Psoas muscle (tissue), 7 donors: ENCODE measurements at regions not wholly inside any gene's neighbourhood (a gene's known extent, or its start where the extent isn't known, plus 50 kb on each side); places are given as distances from the start of the nearest gene placed in this dataset.

Experiments used
- ATAC-seq, 4 donors: fragments of 200-7000 bp; cut with Tn5 transposase; one replicate each; pipeline ENCODE4 v1.9.1; 2020; ENCODE audit warnings: moderate library complexity in 3 of 4, mild to moderate bottlenecking in 2 of 4
- DNase-seq, 2 donors: peaks; one replicate each; pipeline ENCODE4 v3.0.0-alpha.2; 2020
- H3K27ac ChIP-seq: fragments of 200-600 bp; one replicate; pipeline ENCODE4 v1.8.0; 2022
- H3K27me3 ChIP-seq, 3 donors: fragments of 200-600 bp in 1 of 3; one replicate each; pipeline versions ENCODE4 v1.6.1 to v1.8.0; 2013 to 2022; ENCODE audit warnings: low read length in 2 of 3, mild to moderate bottlenecking in 2 of 3, moderate library complexity in 1 of 3; ENCODE audit not compliant: insufficient read depth in 3 of 3
- H3K36me3 ChIP-seq, 2 donors: fragments of 200-600 bp in 1 of 2; one replicate each; pipeline versions ENCODE4 v1.6.1 to v1.8.0; 2013 to 2022; ENCODE audit warnings: low read depth in 1 of 2, mild to moderate bottlenecking in 1 of 2, moderate library complexity in 1 of 2; ENCODE audit not compliant: insufficient read depth in 1 of 2
- H3K4me1 ChIP-seq: fragments of 200-600 bp; one replicate; pipeline ENCODE4 v1.8.0; 2022
- H3K4me3 ChIP-seq: fragments of 200-600 bp; one replicate; pipeline ENCODE4 v1.8.0; 2022; ENCODE audit warnings: mild to moderate bottlenecking
- H3K9me3 ChIP-seq: fragments of 200-600 bp; one replicate; pipeline ENCODE4 v1.8.0; 2022
- WGBS, 3 donors: extraction: QIAGEN DNeasy Blood & Tissue Kit; methylation state at CpG; one replicate each; pipeline versions ENCODE4 v1.1.6 to v1.1.7; 2013; 5-methylcytosine and 5-hydroxymethylcytosine counted together
- intact Hi-C, 2 donors: fragments of 100-400 bp; cut with DNase I; formaldehyde crosslinking; loops; one replicate each; pipeline versions ENCODE4 v1.11.0 to v1.14.2; 2022
- TF ChIP-seq, protein P1 (sequence below): fragments of 200-600 bp; IDR thresholded peaks from one replicate; pipeline ENCODE4 v1.8.0; 2022; ENCODE audit warnings: antibody characterized with exemption
- donor health status: healthy with polysubstance abuse.
- donor health status: DM: no; HTN: no; CAD: no; lungs with moderate emphysema.
- donor health status: Bipolar disorder and iron deficiency.
- donor health status: healthy.
- donor health status: DM: yes; HTN: yes; CAD: no.
- donor health status: DM: no; HTN: no; CAD: no.
- donor health status: DM: yes; HTN: yes; CAD: no.

DNA sequence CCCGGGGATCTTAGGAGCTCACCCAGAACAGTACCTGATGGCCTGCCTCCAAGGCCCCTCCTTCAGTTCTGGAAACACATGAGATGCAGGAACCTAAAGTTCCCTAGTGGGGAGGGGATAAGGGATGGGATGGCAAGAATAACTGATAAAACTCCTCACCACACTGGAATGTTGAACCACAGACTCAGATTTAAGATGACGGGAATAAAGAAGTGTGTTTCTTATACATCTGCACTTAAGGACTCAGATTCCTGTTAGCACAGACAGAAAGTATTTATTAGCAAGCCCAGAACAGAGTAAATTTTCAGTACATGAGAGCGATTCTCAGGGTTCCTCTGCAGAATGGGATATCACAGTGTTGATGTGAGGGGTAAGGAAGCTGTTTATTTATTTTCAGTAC lies 245.2 kb downstream of the TLE3 start:
- intact Hi-C loops, result no loop called here
- H3K27me3 ChIP-seq, result peaks cover 0 to 2% (median 0%) of the 10 kb centered on the region in 3 donors
- no peak overlapping the region for H3K4me3 ChIP-seq
- H3K4me1 ChIP-seq, result peaks cover 7% of the 10 kb centered on the region
- WGBS, 3 donors, result 93 to 95% (median 94%) methylated on average over 3 of the region's 3 CpGs
- TF ChIP-seq, protein P1, sequence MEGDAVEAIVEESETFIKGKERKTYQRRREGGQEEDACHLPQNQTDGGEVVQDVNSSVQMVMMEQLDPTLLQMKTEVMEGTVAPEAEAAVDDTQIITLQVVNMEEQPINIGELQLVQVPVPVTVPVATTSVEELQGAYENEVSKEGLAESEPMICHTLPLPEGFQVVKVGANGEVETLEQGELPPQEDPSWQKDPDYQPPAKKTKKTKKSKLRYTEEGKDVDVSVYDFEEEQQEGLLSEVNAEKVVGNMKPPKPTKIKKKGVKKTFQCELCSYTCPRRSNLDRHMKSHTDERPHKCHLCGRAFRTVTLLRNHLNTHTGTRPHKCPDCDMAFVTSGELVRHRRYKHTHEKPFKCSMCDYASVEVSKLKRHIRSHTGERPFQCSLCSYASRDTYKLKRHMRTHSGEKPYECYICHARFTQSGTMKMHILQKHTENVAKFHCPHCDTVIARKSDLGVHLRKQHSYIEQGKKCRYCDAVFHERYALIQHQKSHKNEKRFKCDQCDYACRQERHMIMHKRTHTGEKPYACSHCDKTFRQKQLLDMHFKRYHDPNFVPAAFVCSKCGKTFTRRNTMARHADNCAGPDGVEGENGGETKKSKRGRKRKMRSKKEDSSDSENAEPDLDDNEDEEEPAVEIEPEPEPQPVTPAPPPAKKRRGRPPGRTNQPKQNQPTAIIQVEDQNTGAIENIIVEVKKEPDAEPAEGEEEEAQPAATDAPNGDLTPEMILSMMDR, result no peak
- ATAC-seq, result no peak
- H3K9me3 ChIP-seq, result no peaks in the 10 kb centered on the region
- DNase-seq, result no peak
- no peaks in the 10 kb centered on the region for H3K36me3 ChIP-seq
- H3K27ac ChIP-seq, result no peak overlapping the region

DNA sequence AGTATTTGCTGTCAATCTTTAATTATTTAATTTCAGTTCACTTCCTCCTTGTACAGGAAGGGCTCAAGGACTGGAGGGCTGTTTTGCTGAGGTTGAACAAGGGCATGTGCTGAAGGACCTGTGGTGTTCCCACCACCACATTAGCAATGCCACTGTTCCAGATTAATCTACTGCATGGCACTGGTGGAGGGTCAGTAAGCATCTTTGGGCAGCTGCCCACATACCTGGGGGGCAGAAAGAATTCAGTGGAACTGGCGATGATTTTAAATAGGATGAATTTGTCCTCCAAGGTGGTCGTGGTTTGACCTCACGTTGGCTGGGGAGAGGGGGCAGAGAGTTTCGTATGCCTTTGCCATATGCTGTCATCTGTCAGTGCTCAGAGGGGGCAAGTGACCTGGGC lies 244.8 kb downstream of the TLE3 start:
- DNase-seq, result no peak
- intact Hi-C loops, result no loop called here
- WGBS, 3 donors, result 85 to 90% (median 88%) methylated on average over 4 of the region's 4 CpGs
- Histone ChIP-seq H3K4me1 (peaks cover 7% of the 10 kb centered on the region), H3K9me3 (no peaks in the 10 kb centered on the region), H3K27ac (no peak overlapping the region), H3K4me3 (no peak overlapping the region), H3K36me3 (no peaks in the 10 kb centered on the region), H3K27me3 (no peaks in the 10 kb centered on the region)
- TF ChIP-seq, protein P1, result no peak
- ATAC-seq, result no peak

DNA sequence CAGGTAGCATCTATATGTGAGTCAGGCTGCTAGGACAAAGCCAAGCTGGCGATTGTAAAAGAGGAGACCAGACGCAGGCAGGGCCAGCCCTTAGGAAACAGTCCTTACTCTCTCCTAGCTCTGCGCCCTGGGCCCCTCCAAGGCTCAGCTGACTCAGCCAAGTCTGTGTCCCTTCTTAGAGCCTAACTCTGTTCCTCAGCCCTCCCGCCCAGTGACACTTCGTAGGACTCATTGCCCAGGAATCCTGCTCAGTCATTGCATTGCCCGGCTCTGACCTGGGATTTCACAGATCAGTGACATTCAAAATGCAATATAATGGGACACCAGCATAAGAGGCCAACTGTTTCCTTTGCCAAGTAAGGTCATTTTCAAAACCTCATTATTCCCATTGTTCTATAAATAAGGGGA lies 244.2 kb downstream of the TLE3 start:
- 70 to 78% (median 75%) methylated on average over 6 of the region's 6 CpGs for WGBS, 3 donors
- peaks cover 7% of the 10 kb centered on the region for H3K4me1 ChIP-seq
- H3K27me3 ChIP-seq, result no peaks in the 10 kb centered on the region
- intact Hi-C loops, result no loop called here
- H3K36me3 ChIP-seq, result no peaks in the 10 kb centered on the region
- TF ChIP-seq, protein P1, result no peak
- DNase-seq (peak in 1 of 2 donors; percentile 27), ATAC-seq (peak; percentile 61 to 93 (median 82))
- H3K9me3 ChIP-seq, result no peaks in the 10 kb centered on the region
- H3K4me3 ChIP-seq, result no peak overlapping the region
- no peak overlapping the region for H3K27ac ChIP-seq

DNA sequence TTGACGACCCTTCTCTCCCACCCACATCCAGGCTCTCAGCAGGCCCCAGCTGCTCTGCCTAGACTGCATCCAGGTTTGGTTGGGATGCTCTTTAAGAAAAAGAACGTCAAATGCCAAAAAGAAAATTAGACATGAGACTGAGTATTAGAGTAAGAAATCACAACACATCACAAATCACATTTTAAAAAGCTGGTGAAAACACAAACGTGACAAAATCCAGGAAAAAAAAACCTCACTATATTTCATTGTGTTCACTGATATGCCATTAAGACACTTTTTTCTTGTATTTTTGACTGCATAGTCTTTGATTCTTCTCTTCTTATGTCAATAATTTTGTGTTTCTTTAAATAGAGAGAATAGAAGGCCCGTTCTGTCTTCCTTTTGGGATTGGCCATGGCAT lies 243.7 kb downstream of the TLE3 start:
- Histone ChIP-seq H3K4me1 (peaks cover 7% of the 10 kb centered on the region), H3K27ac (no peak overlapping the region), H3K4me3 (no peak overlapping the region), H3K36me3 (no peaks in the 10 kb centered on the region), H3K9me3 (no peaks in the 10 kb centered on the region), H3K27me3 (no peaks in the 10 kb centered on the region)
- TF ChIP-seq, protein P1, result no peak
- DNase-seq (no peak), ATAC-seq (no peak)
- intact Hi-C loops, result no loop called here
- WGBS, 3 donors, result 63 to 72% (median 68%) methylated on average over 4 of the region's 4 CpGs

DNA sequence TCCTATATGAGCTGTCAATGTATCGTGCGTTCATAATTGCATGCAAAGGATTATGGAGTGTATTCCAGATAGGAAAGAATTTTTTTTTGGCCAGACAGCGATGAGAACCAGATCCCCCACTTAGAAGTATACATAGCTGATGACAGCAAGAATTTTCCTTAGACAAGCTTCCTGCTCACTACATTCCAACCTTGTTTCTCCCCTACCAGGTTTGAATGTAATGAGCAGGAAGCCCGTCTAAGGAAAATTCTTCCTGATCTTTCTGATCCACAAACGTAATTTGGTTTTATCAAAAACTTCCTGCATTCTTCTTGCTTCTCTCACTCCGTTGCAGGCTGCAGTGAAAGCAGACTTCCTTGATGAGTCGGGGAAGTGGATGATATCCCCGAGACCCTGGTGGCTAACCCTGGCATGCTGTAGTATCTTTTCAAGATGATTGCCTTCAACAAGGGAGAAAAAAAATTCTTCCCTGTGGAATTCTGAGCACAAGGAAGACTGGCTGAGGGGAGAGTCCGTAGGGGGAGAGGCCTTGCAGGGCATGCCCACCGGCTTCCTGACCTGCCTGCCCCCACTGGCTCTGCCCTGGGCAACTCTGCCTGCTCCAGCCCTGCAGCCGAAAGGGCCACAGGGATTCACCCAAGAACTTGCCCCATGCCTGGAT lies 243.1 kb downstream of the TLE3 start:
- 80 to 84% (median 82%) methylated on average over 11 of the region's 11 CpGs for WGBS, 3 donors
- H3K4me3 ChIP-seq, result no peak overlapping the region
- no peak for ATAC-seq

More for the DNA sequence above, 243.1 kb downstream of the TLE3 start:
- H3K4me1 ChIP-seq, result peaks cover 7% of the 10 kb centered on the region
- TF ChIP-seq, protein P1, result no peak
- no peaks in the 10 kb centered on the region for H3K36me3 ChIP-seq
- H3K9me3 ChIP-seq, result no peaks in the 10 kb centered on the region
- H3K27me3 ChIP-seq, result no peaks in the 10 kb centered on the region
- intact Hi-C loops, result no loop called here
- no peak overlapping the region for H3K27ac ChIP-seq
- no peak for DNase-seq
